ENCODE measurements at regions not wholly inside any gene's neighbourhood (a gene's known extent, or its start where the extent isn't known, plus 50 kb on each side); places are given as distances from the start of the nearest gene placed in this dataset.

GRCh38 chr2:52572469-52572894, 1195.1 kb upstream of the CHAC2 start:
- DNase-seq (ENCODE audit: low read depth in 2 of 2) = no peak

GRCh38 chr2:52571380-52572347, 1195.9 kb upstream of the CHAC2 start:
- no peak for DNase-seq (ENCODE audit: low read depth in 2 of 2)

- DNase-seq (ENCODE audit: low read depth in 2 of 2) = no peak
Observed at GRCh38 chr2:52570716-52571115, 1196.9 kb upstream of the CHAC2 start.

- no peak for DNase-seq (ENCODE audit: low read depth in 2 of 2)
Observed at GRCh38 chr2:52563151-52563550, 1204.5 kb upstream of the CHAC2 start.

GRCh38 chr2:52558265-52558664, 1209.3 kb upstream of the CHAC2 start:
- DNase-seq (ENCODE audit: low read depth in 2 of 2) = no peak

GRCh38 chr2:52542297-52542696, 1225.3 kb upstream of the CHAC2 start:
- DNase-seq (ENCODE audit: low read depth in 2 of 2) = no peak

- DNase-seq (ENCODE audit: low read depth in 2 of 2) = no peak
Observed at GRCh38 chr2:52539026-52539970, 1228.3 kb upstream of the CHAC2 start.

- no peak for DNase-seq (ENCODE audit: low read depth in 2 of 2)
Observed at GRCh38 chr2:52537588-52537987, 1230.0 kb upstream of the CHAC2 start.

GRCh38 chr2:52536929-52537460, 1230.6 kb upstream of the CHAC2 start:
- no peak for DNase-seq (ENCODE audit: low read depth in 2 of 2)

- no peak for DNase-seq (ENCODE audit: low read depth in 2 of 2)
Observed at GRCh38 chr2:52532956-52533355, 1234.6 kb upstream of the CHAC2 start.

- DNase-seq (ENCODE audit: low read depth in 2 of 2) = no peak
Observed at GRCh38 chr2:52526735-52527134, 1240.9 kb upstream of the CHAC2 start.

GRCh38 chr2:52520644-52521043, 1247.0 kb upstream of the CHAC2 start:
- DNase-seq (ENCODE audit: low read depth in 2 of 2) = no peak

- no peak for DNase-seq (ENCODE audit: low read depth in 2 of 2)
Observed at GRCh38 chr2:52518678-52519077, 1248.9 kb upstream of the CHAC2 start.

- no peak for DNase-seq (ENCODE audit: low read depth in 2 of 2)
Observed at GRCh38 chr2:52512760-52513159, 1254.8 kb upstream of the CHAC2 start.

- no peak for DNase-seq (ENCODE audit: low read depth in 2 of 2)
Observed at GRCh38 chr2:52510432-52510831, 1257.2 kb upstream of the CHAC2 start.

GRCh38 chr2:52502476-52502860, 1265.1 kb upstream of the CHAC2 start:
- DNase-seq (ENCODE audit: low read depth in 2 of 2) = no peak

GRCh38 chr2:52501715-52502475, 1265.7 kb upstream of the CHAC2 start:
- DNase-seq (ENCODE audit: low read depth in 2 of 2) = no peak

GRCh38 chr2:52500561-52500960, 1267.0 kb upstream of the CHAC2 start:
- DNase-seq (ENCODE audit: low read depth in 2 of 2) = no peak

- no peak for DNase-seq (ENCODE audit: low read depth in 2 of 2)
Observed at GRCh38 chr2:52498077-52498750, 1269.4 kb upstream of the CHAC2 start.

- no peak for DNase-seq (ENCODE audit: low read depth in 2 of 2)
Observed at GRCh38 chr2:52495816-52496215, 1271.8 kb upstream of the CHAC2 start.

GRCh38 chr2:52477166-52477565, 1290.4 kb upstream of the CHAC2 start:
- DNase-seq (ENCODE audit: low read depth in 2 of 2) = no peak

Data from dermis microvascular lymphatic vessel endothelial cell (primary cell).